Mesothelial cell of epicardium (in vitro differentiated cells): ENCODE measurements at regions not wholly inside any gene's neighbourhood (a gene's known extent, or its start where the extent isn't known, plus 50 kb on each side); places are given as distances from the start of the nearest gene placed in this dataset.

Source experiments
- DNase-seq, 2 experiments: peaks; one replicate each; pipeline ENCODE4 v3.0.0; 2021; ENCODE audit warnings: low spot score in 2 of 2; ENCODE audit not compliant: unreplicated experiment in 2 of 2
- H3K27ac Mint-ChIP-seq: 2 replicates; pipeline ENCODE4 v1.8.0; 2021; ENCODE audit warnings: mixed read lengths
- H3K27me3 Mint-ChIP-seq: 2 replicates; pipeline ENCODE4 v1.8.0; 2021; ENCODE audit warnings: low read depth, mixed read lengths
- H3K36me3 Mint-ChIP-seq: 2 replicates; pipeline ENCODE4 v1.8.0; 2021; ENCODE audit warnings: mixed read lengths
- H3K4me1 Mint-ChIP-seq: 2 replicates; pipeline ENCODE4 v1.8.0; 2021; ENCODE audit warnings: mixed read lengths
- H3K4me3 Mint-ChIP-seq: 2 replicates; pipeline ENCODE4 v1.8.0; 2021; ENCODE audit warnings: mild to moderate bottlenecking, moderate library complexity, mixed read lengths
- H3K9me3 Mint-ChIP-seq: 2 replicates; pipeline ENCODE4 v1.8.0; 2021; ENCODE audit warnings: mixed read lengths
- TF ChIP-seq, protein P1 (sequence below): fragments of 200-600 bp; sonication (generic); IDR thresholded peaks from one replicate; pipeline ENCODE4 v1.5.0; 2021; ENCODE audit warnings: antibody characterized with exemption; ENCODE audit not compliant: unreplicated experiment

DNA sequence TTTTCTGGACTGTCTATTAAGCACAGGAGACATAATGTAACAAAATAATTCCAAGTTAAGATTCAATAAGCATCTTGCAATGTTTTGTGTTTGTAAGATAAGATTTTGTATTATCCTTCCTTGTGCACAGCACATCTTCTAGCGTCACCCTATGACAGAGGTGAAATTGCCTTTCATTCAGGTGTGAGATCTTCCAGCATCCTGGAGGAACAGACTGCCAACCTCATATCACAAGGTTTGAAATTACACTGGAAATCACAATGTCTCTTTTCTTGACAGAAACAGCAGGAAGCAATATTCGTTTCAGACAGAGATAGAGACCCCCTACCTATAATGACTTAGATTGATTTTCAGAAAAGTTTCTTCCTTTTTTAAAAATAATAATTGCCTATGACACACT is 668.6 kb downstream of the GABRG1 start:
- Mint-ChIP-seq H3K36me3 (no peaks in the 10 kb centered on the region), H3K4me1 (peaks cover 8% of the 10 kb centered on the region), H3K27me3 (peaks cover 4% of the 10 kb centered on the region), H3K9me3 (peaks cover under 1% of the 10 kb centered on the region), H3K4me3 (no peak overlapping the region), H3K27ac (no peak overlapping the region)
- DNase-seq = no peak
- TF ChIP-seq, protein P1, sequence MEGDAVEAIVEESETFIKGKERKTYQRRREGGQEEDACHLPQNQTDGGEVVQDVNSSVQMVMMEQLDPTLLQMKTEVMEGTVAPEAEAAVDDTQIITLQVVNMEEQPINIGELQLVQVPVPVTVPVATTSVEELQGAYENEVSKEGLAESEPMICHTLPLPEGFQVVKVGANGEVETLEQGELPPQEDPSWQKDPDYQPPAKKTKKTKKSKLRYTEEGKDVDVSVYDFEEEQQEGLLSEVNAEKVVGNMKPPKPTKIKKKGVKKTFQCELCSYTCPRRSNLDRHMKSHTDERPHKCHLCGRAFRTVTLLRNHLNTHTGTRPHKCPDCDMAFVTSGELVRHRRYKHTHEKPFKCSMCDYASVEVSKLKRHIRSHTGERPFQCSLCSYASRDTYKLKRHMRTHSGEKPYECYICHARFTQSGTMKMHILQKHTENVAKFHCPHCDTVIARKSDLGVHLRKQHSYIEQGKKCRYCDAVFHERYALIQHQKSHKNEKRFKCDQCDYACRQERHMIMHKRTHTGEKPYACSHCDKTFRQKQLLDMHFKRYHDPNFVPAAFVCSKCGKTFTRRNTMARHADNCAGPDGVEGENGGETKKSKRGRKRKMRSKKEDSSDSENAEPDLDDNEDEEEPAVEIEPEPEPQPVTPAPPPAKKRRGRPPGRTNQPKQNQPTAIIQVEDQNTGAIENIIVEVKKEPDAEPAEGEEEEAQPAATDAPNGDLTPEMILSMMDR = no peak

- no peaks in the 10 kb centered on the region for H3K36me3 Mint-ChIP-seq
- H3K27me3 Mint-ChIP-seq = peaks cover 4% of the 10 kb centered on the region
- H3K27ac Mint-ChIP-seq = peak overlapping the region; percentile 2
- DNase-seq = no peak
- peaks cover 8% of the 10 kb centered on the region for H3K4me1 Mint-ChIP-seq
- TF ChIP-seq, protein P1 = peak; percentile 33
- H3K9me3 Mint-ChIP-seq = no peaks in the 10 kb centered on the region
- no peak overlapping the region for H3K4me3 Mint-ChIP-seq
These were observed 670.5 kb downstream of the GABRG1 start for GRCh38 chr4:45453258-45453853.

DNA sequence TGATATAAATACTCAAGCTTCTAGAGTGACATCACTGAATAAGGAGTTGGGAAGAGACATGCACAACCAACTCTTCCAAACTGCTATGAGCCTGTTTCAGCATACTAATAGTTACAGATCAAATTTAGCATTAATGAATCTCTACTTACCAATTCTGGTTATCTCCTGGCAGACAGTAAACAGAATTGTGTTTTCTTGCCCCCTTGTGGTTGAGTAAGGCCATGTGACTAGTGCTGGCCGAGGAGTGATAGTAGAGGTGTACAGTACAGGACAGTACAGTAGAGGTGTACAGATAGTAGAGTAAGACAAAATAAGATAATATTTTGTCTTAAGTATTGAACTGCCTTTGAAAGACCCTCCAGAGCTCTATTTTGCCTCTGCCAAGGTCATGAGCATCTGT is 681.4 kb downstream of the GABRG1 start:
- Mint-ChIP-seq H3K27ac (no peak overlapping the region), H3K4me3 (no peak overlapping the region), H3K9me3 (no peaks in the 10 kb centered on the region), H3K36me3 (no peaks in the 10 kb centered on the region), H3K27me3 (no peaks in the 10 kb centered on the region), H3K4me1 (no peaks in the 10 kb centered on the region)
- TF ChIP-seq, protein P1 = peak; percentile 32
- DNase-seq = no peak

- Mint-ChIP-seq H3K36me3 (no peaks in the 10 kb centered on the region), H3K27ac (no peak overlapping the region), H3K9me3 (no peaks in the 10 kb centered on the region), H3K4me3 (no peak overlapping the region), H3K4me1 (no peaks in the 10 kb centered on the region), H3K27me3 (no peaks in the 10 kb centered on the region)
- TF ChIP-seq, protein P1 = no peak
- no peak for DNase-seq
These were observed 685.8 kb downstream of the GABRG1 start for GRCh38 chr4:45438047-45438446.

- no peaks in the 10 kb centered on the region for H3K36me3 Mint-ChIP-seq
- no peaks in the 10 kb centered on the region for H3K27me3 Mint-ChIP-seq
- H3K4me1 Mint-ChIP-seq = no peaks in the 10 kb centered on the region
- H3K9me3 Mint-ChIP-seq = no peaks in the 10 kb centered on the region
- DNase-seq = no peak
- TF ChIP-seq, protein P1 = no peak
- no peak overlapping the region for H3K4me3 Mint-ChIP-seq
- H3K27ac Mint-ChIP-seq = no peak overlapping the region
These were observed 686.5 kb downstream of the GABRG1 start for GRCh38 chr4:45437381-45437780.

GRCh38 chr4:45425135-45425534 is 698.7 kb downstream of the GABRG1 start:
- no peak overlapping the region for H3K27ac Mint-ChIP-seq
- no peaks in the 10 kb centered on the region for H3K27me3 Mint-ChIP-seq
- peaks cover 30% of the 10 kb centered on the region for H3K9me3 Mint-ChIP-seq
- no peaks in the 10 kb centered on the region for H3K4me1 Mint-ChIP-seq
- no peaks in the 10 kb centered on the region for H3K36me3 Mint-ChIP-seq
- H3K4me3 Mint-ChIP-seq = no peak overlapping the region
- DNase-seq = no peak
- TF ChIP-seq, protein P1 = no peak
